ENCODE measurements at regions not wholly inside any gene's neighbourhood (a gene's known extent, or its start where the extent isn't known, plus 50 kb on each side); places are given as distances from the start of the nearest gene placed in this dataset.

DNA sequence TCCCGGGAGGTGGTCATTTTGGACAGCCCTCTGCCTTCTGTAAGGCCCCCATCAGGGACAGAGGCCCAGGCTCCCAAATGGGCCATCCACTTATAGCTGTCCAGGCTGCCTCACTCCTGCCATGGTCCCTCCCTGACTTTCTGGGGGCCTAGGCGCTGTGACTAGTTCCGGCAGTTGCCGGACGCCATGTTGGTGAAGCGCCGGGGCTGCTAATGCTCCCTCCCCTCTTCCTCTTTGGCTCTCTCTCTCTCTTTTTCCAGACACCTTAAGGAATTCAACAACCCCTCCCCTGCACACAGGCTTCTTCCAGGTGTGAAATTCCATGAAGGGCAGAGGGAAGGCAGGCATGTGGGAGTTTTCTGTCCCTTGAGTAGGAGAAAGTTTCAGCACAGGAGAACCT is 445.6 kb downstream of the SOX6 start:
- Histone ChIP-seq H3K27ac (no peak overlapping the region), H3K36me3 (no peaks in the 10 kb centered on the region), H3K9me3 (no peaks in the 10 kb centered on the region), H3K4me3 (no peak overlapping the region), H3K4me1 (peaks cover 0 to 31% (median 5%) of the 10 kb centered on the region in 9 donors), H3K27me3 (no peaks in the 10 kb centered on the region)
- ATAC-seq (no peak), DNase-seq (no peak)
- intact Hi-C loops (cut with DNase I), result loop anchor here in 1 of 10 donors (1.0 kb wide), 1 partner anchor 10 kb away; no protein-coding TSS in a partner anchor
- TF ChIP-seq, protein P1, sequence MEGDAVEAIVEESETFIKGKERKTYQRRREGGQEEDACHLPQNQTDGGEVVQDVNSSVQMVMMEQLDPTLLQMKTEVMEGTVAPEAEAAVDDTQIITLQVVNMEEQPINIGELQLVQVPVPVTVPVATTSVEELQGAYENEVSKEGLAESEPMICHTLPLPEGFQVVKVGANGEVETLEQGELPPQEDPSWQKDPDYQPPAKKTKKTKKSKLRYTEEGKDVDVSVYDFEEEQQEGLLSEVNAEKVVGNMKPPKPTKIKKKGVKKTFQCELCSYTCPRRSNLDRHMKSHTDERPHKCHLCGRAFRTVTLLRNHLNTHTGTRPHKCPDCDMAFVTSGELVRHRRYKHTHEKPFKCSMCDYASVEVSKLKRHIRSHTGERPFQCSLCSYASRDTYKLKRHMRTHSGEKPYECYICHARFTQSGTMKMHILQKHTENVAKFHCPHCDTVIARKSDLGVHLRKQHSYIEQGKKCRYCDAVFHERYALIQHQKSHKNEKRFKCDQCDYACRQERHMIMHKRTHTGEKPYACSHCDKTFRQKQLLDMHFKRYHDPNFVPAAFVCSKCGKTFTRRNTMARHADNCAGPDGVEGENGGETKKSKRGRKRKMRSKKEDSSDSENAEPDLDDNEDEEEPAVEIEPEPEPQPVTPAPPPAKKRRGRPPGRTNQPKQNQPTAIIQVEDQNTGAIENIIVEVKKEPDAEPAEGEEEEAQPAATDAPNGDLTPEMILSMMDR (IDR thresholded peaks at IDR 0.05), result no peak
- WGBS, 2 donors, result 97 to 98% methylated on average over 7 of the region's 7 CpGs

DNA sequence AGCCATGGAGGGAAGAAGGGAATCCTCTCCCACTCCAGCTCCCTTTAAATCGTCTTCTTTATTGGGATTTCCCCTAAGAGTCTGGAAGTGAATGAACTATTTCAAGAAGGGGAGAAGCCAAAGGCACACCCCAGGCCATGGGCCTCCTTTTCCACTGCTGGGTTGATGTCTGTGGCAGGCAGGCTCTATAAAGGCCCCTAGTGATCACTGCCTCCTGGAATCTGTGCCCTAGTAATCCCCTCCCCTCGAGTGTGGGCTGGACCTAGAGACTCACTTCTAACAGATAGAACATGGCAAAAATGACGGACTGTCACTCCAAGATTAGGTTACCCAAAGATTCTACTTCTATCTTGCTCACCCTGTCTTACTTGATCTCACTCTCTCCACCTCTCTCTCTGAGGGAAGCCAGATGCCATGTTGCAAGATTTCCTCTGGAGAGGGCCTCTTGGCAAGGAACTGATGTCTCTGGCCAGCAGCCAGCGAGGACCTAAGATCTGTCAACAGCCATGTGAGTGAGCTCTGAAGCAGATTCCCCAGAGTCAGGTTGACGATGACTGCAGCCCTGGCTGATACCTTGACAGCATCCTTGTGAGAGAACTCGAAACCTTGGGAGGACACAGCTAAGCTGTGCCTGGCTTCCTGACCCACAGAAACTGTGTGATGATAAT is 444.8 kb downstream of the SOX6 start:
- peaks cover 0 to 3% (median 0%) of the 10 kb centered on the region in 11 donors for H3K9me3 ChIP-seq
- TF ChIP-seq, protein P1 (IDR thresholded peaks at IDR 0.05), result no peak
- no peaks in the 10 kb centered on the region for H3K36me3 ChIP-seq
- H3K27ac ChIP-seq, result no peak overlapping the region
- WGBS, 2 donors, result 38 to 42% methylated on average over 6 of the region's 6 CpGs
- H3K27me3 ChIP-seq, result no peaks in the 10 kb centered on the region
- no peak overlapping the region for H3K4me3 ChIP-seq
- intact Hi-C loops (cut with DNase I), result no loop called here
- DNase-seq (peak; percentile 40 to 74), ATAC-seq (peak; percentile 17 to 64 (median 44))
- H3K4me1 ChIP-seq, result peaks cover 0 to 31% (median 5%) of the 10 kb centered on the region in 9 donors

DNA sequence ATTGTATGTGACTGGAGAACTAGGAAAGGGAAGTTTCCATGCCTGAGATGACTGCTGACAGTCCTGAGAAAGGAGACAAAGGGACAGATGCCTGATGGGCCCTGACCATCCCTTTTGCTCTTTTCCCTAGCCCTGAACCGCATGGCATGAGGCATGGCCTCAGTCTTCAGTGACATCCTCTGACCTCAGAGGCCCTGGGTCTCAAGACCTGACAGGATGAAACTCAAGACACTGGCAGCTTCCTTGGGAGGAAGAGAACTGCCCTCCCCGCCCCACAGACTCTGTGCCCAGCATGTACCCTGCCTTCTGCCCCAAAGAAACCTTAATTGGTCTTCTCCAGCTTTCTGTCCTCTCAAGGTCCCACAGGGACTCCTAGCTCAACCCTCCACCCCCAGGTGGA is 444.1 kb downstream of the SOX6 start:
- Histone ChIP-seq H3K36me3 (no peaks in the 10 kb centered on the region), H3K9me3 (peaks cover 0 to 7% (median 0%) of the 10 kb centered on the region in 11 donors), H3K27ac (peak overlapping the region in 1 of 10 donors; percentile 12), H3K4me1 (peaks cover 0 to 31% (median 5%) of the 10 kb centered on the region in 9 donors), H3K4me3 (no peak overlapping the region), H3K27me3 (no peaks in the 10 kb centered on the region)
- intact Hi-C loops (cut with DNase I), result no loop called here
- DNase-seq (no peak), ATAC-seq (no peak)
- TF ChIP-seq, protein P1 (IDR thresholded peaks at IDR 0.05), result no peak
- WGBS, 2 donors, result 97 to 100% methylated on average over 2 of the region's 2 CpGs

DNA sequence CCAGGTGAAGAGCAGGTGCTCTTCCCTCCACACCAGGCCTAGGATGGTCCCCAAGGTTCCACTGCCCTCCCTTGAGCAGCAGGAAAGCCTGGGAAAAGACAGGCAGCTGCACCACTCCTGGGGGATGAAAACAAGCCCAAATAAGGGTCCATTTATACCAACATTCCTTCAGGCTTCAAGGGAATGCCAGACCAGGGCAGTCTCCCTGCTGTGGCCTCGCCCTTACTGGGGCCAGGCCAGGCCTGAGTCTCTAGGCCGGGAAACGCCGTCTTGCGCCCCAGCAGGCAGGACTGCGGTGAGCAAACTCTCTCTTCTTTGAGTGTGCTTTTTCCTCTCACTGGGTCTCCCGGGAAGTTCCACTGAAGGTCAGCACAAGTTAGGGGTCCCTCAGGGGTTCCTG is 443.5 kb downstream of the SOX6 start:
- H3K36me3 ChIP-seq, result no peaks in the 10 kb centered on the region
- TF ChIP-seq, protein P1 (IDR thresholded peaks at IDR 0.05), result no peak
- intact Hi-C loops (cut with DNase I), result no loop called here
- no peak overlapping the region for H3K4me3 ChIP-seq
- H3K27ac ChIP-seq, result no peak overlapping the region
- H3K4me1 ChIP-seq, result peaks cover 0 to 31% (median 5%) of the 10 kb centered on the region in 9 donors
- DNase-seq, result no peak
- H3K9me3 ChIP-seq, result peaks cover 0 to 7% (median 0%) of the 10 kb centered on the region in 11 donors
- 87 to 90% methylated on average over 7 of the region's 7 CpGs for WGBS, 2 donors
- no peaks in the 10 kb centered on the region for H3K27me3 ChIP-seq
- ATAC-seq, result peak in 4 of 8 donors; percentile 17 to 59 (median 35)

Data from heart right ventricle (tissue), 16 donors.